A673 (cell line): ENCODE measurements at regions not wholly inside any gene's neighbourhood (a gene's known extent, or its start where the extent isn't known, plus 50 kb on each side); places are given as distances from the start of the nearest gene placed in this dataset.

Experiments used
- BruUV-seq: library from RNA; stranded (reverse); fragments of 400-500 nt; replicated peaks from 2 replicates; lab custom pipeline; 2021; lab: Mats Ljungman, UMichigan
- CTCF ChIA-PET: fragments of 300-600 bp; sonication (Branson Sonifier 250); formaldehyde crosslinking; loops from one replicate; lab custom pipeline; 2022; ENCODE audit warnings: antibody characterized with exemption; lab: Charles Lee
- POLR2A ChIA-PET: fragments of 300-600 bp; sonication (Branson Sonifier 250); formaldehyde crosslinking; loops from one replicate; lab custom pipeline; 2022; ENCODE audit warnings: antibody characterized with exemption; ENCODE audit not compliant: low non-redundant PET; lab: Charles Lee
- DNase-seq: peaks from one replicate; pipeline ENCODE4 v3.0.0-alpha.2; 2015; ENCODE audit warnings: low spot score
- H3K27ac ChIP-seq: fragments of 200-600 bp; sonication (generic); 2 replicates; pipeline ENCODE4 v1.5.1; 2016; ENCODE audit warnings: mixed run types, low read depth, mild to moderate bottlenecking, mixed read lengths, antibody characterized with exemption, low read length; ENCODE audit not compliant: poor library complexity, severe bottlenecking
- H3K27me3 ChIP-seq: fragments of 200-600 bp; sonication (generic); replicated peaks from 2 replicates; pipeline ENCODE4 v1.6.1; 2017; ENCODE audit warnings: mixed run types, low read depth, mild to moderate bottlenecking, mixed read lengths, antibody characterized with exemption, low read length; ENCODE audit not compliant: insufficient read depth, poor library complexity
- H3K36me3 ChIP-seq: fragments of 200-600 bp; sonication (generic); 2 replicates; pipeline ENCODE4 v1.6.1; 2016; ENCODE audit warnings: mixed run types, mild to moderate bottlenecking, mixed read lengths, antibody characterized with exemption, low read length; ENCODE audit not compliant: insufficient read depth, poor library complexity, severe bottlenecking
- H3K4me1 ChIP-seq: fragments of 200-600 bp; sonication (generic); 2 replicates; pipeline ENCODE4 v1.6.1; 2017; ENCODE audit warnings: mixed run types, mild to moderate bottlenecking, mixed read lengths, antibody characterized with exemption, low read length; ENCODE audit not compliant: insufficient read depth, poor library complexity, severe bottlenecking
- H3K4me3 ChIP-seq: fragments of 200-600 bp; sonication (generic); 2 replicates; pipeline ENCODE4 v1.5.1; 2016; ENCODE audit warnings: low read depth, mixed run types, mild to moderate bottlenecking, mixed read lengths, low read length; ENCODE audit not compliant: poor library complexity, severe bottlenecking
- H3K9me3 ChIP-seq: fragments of 200-600 bp; sonication (generic); 2 replicates; pipeline ENCODE4 v1.6.1; 2016; ENCODE audit warnings: mixed run types, low read depth, mild to moderate bottlenecking, mixed read lengths, antibody characterized with exemption, low read length; ENCODE audit not compliant: poor library complexity, severe bottlenecking
- CTCF ChIP-seq: fragments of 300-800, 200-600 bp; sonication (generic); conservative IDR thresholded peaks from 2 replicates; pipeline ENCODE4 v1.5.1; 2017; ENCODE audit warnings: low read depth, mild to moderate bottlenecking, antibody characterized with exemption, low read length, moderate library complexity, mixed read lengths
- EZH2 ChIP-seq: fragments of 200-600 bp; sonication (generic); IDR thresholded peaks from 2 replicates; pipeline ENCODE4 v1.6.1; 2017; ENCODE audit warnings: borderline replicate concordance, low read depth, mild to moderate bottlenecking, mixed read lengths, antibody characterized with exemption, low read length; ENCODE audit not compliant: poor library complexity, severe bottlenecking
- intact Hi-C: fragments of 100-400 bp; cut with micrococcal nuclease; formaldehyde crosslinking; loops from one replicate; pipeline ENCODE4 v1.10.0; 2022; ENCODE audit not compliant: unreplicated experiment

GRCh38 chr18:56353663-56354260, 284.6 kb downstream of the TXNL1 start:
- no peaks in the 10 kb centered on the region for H3K9me3 ChIP-seq
- no peak for DNase-seq
- intact Hi-C loops = no loop called here
- POLR2A ChIA-PET = no interaction called here
- H3K27me3 ChIP-seq = no peaks in the 10 kb centered on the region
- no TSS peak for BruUV-seq
- TF ChIP-seq CTCF (no peak), EZH2 (no peak)
- no peaks in the 10 kb centered on the region for H3K36me3 ChIP-seq
- no peaks in the 10 kb centered on the region for H3K4me1 ChIP-seq
- H3K4me3 ChIP-seq = no peak overlapping the region
- CTCF ChIA-PET = no interaction called here
- no peak overlapping the region for H3K27ac ChIP-seq

GRCh38 chr18:56351911-56352500, 286.4 kb downstream of the TXNL1 start:
- TF ChIP-seq EZH2 (no peak), CTCF (no peak)
- no TSS peak for BruUV-seq
- H3K27me3 ChIP-seq = no peaks in the 10 kb centered on the region
- CTCF ChIA-PET = no interaction called here
- H3K4me3 ChIP-seq = no peak overlapping the region
- H3K36me3 ChIP-seq = no peaks in the 10 kb centered on the region
- POLR2A ChIA-PET = no interaction called here
- DNase-seq = no peak
- H3K9me3 ChIP-seq = no peaks in the 10 kb centered on the region
- no peaks in the 10 kb centered on the region for H3K4me1 ChIP-seq
- intact Hi-C loops = no loop called here
- H3K27ac ChIP-seq = no peak overlapping the region

GRCh38 chr18:56337507-56337906, 300.9 kb downstream of the TXNL1 start:
- ChIA-PET POLR2A (no interaction called here), CTCF (no interaction called here)
- H3K4me1 ChIP-seq = no peaks in the 10 kb centered on the region
- no peak overlapping the region for H3K4me3 ChIP-seq
- TF ChIP-seq EZH2 (no peak), CTCF (no peak)
- no peak overlapping the region for H3K27ac ChIP-seq
- H3K36me3 ChIP-seq = no peaks in the 10 kb centered on the region
- intact Hi-C loops = no loop called here
- BruUV-seq = no TSS peak
- no peaks in the 10 kb centered on the region for H3K9me3 ChIP-seq
- DNase-seq = peak; percentile 9
- no peaks in the 10 kb centered on the region for H3K27me3 ChIP-seq
